B cell (primary cell): ENCODE measurements at regions not wholly inside any gene's neighbourhood (a gene's known extent, or its start where the extent isn't known, plus 50 kb on each side); places are given as distances from the start of the nearest gene placed in this dataset.

ENCODE experiments used
- ATAC-seq: fragments of 200-7000 bp; cut with Tn5 transposase; one replicate; pipeline ENCODE4 v1.10.0; 2021; ENCODE audit warnings: low read depth, mild to moderate bottlenecking, moderate number of reproducible peaks, moderate library complexity
- CTCF ChIA-PET: fragments of 350-600 bp; sonication (Branson Sonifier 250); formaldehyde crosslinking; loops from one replicate; lab custom pipeline; 2021; ENCODE audit warnings: antibody characterized with exemption, inconsistent platforms; lab: Charles Lee
- POLR2A ChIA-PET: fragments of 350-600 bp; sonication (Branson Sonifier 250); formaldehyde crosslinking; loops from one replicate; lab custom pipeline; 2021; ENCODE audit warnings: antibody characterized with exemption; lab: Charles Lee
- DNase-seq: peaks from one replicate; pipeline ENCODE4 v3.0.0; 2013
- H2AFZ ChIP-seq: 2 replicates; pipeline ENCODE4 v1.6.1; 2012; ENCODE audit warnings: mild to moderate bottlenecking, low read depth, low read length; ENCODE audit not compliant: insufficient read depth, poor library complexity, severe bottlenecking
- H3K27ac ChIP-seq, 2 donors: 1 replicate in 1 of 2; 2 replicates in 1 of 2; pipeline ENCODE4 v1.5.1; 2012 to 2013; ENCODE audit warnings: low read length in 2 of 2, mild to moderate bottlenecking in 2 of 2, moderate library complexity in 1 of 2
- H3K27me3 ChIP-seq, 4 experiments: fragments of 200-600 bp in 1 of 4; sonication (generic) in 1 of 4; replicated peaks in 1 of 4; 1 replicate in 2 of 4; 2 replicates in 2 of 4; pipeline versions ENCODE4 v1.6.1 to v1.7.0; 2013 to 2016; ENCODE audit warnings: low read length in 3 of 4, mild to moderate bottlenecking in 2 of 4, mixed read lengths in 1 of 4, moderate library complexity in 1 of 4; ENCODE audit not compliant: insufficient read depth in 4 of 4, control insufficient read depth in 3 of 4; ENCODE audit errors: control extremely low read depth in 1 of 4
- H3K36me3 ChIP-seq, 2 experiments: replicated peaks in 1 of 2; 1 replicate in 1 of 2; 2 replicates in 1 of 2; pipeline versions ENCODE4 v1.6.1 to v1.7.1; 2013; ENCODE audit warnings: low read length in 1 of 2; ENCODE audit not compliant: insufficient read depth in 2 of 2, control insufficient read depth in 1 of 2; ENCODE audit errors: control extremely low read depth in 1 of 2, extremely low read depth in 1 of 2
- H3K4me1 ChIP-seq, 2 donors: fragments of 200-600 bp in 1 of 2; sonication (generic) in 1 of 2; 1 replicate in 1 of 2; 2 replicates in 1 of 2; pipeline versions ENCODE4 v1.5.1 to v1.6.1; 2013 to 2017; ENCODE audit warnings: low read length in 2 of 2; ENCODE audit not compliant: control insufficient read depth in 2 of 2, insufficient read depth in 2 of 2
- H3K4me2 ChIP-seq: replicated peaks from 2 replicates; pipeline ENCODE3; 2012; ENCODE audit warnings: mild to moderate bottlenecking, low read depth, low read length; ENCODE audit not compliant: poor library complexity, severe bottlenecking
- H3K4me3 ChIP-seq, 5 experiments: fragments of 200-600 bp in 1 of 5; sonication (generic) in 1 of 5; 1 replicate in 3 of 5; 2 replicates in 2 of 5; pipeline versions ENCODE4 v1.5.1 to v1.7.0; 2011 to 2016; ENCODE audit warnings: low read length in 4 of 5, mild to moderate bottlenecking in 4 of 5, low read depth in 2 of 5, control low read depth in 1 of 5, moderate library complexity in 1 of 5; ENCODE audit not compliant: insufficient read depth in 1 of 5; ENCODE audit errors: control extremely low read depth in 1 of 5, extremely low read depth in 1 of 5
- H3K79me2 ChIP-seq: fragments of 200-600 bp; sonication (generic); one replicate; pipeline ENCODE4 v1.6.0; 2016; ENCODE audit warnings: low read length; ENCODE audit not compliant: control insufficient read depth, insufficient read depth
- H3K9ac ChIP-seq: fragments of 200-600 bp; sonication (generic); 2 replicates; pipeline ENCODE4 v1.6.1; 2017; ENCODE audit warnings: mild to moderate bottlenecking, low read length, moderate library complexity
- H3K9me3 ChIP-seq, 3 donors: one replicate each; pipeline versions ENCODE4 v1.6.1 to v1.7.1; 2013; ENCODE audit warnings: low read length in 2 of 3; ENCODE audit not compliant: control insufficient read depth in 2 of 3, insufficient read depth in 1 of 3; ENCODE audit errors: control extremely low read depth in 1 of 3
- H4K20me1 ChIP-seq: 2 replicates; pipeline ENCODE4 v1.6.0; 2012; ENCODE audit warnings: mild to moderate bottlenecking, low read length; ENCODE audit not compliant: insufficient read depth, control insufficient read depth, poor library complexity, severe bottlenecking
- H3K27ac Mint-ChIP-seq: one replicate; pipeline ENCODE4 v1.8.0; 2021; ENCODE audit warnings: mixed read lengths
- H3K27me3 Mint-ChIP-seq: one replicate; pipeline ENCODE4 v1.8.0; 2021; ENCODE audit warnings: mixed read lengths
- H3K4me1 Mint-ChIP-seq: one replicate; pipeline ENCODE4 v1.8.0; 2021; ENCODE audit warnings: mixed read lengths
- H3K4me3 Mint-ChIP-seq: one replicate; pipeline ENCODE4 v1.8.0; 2021; ENCODE audit warnings: mixed read lengths
- H3K9me3 Mint-ChIP-seq: one replicate; pipeline ENCODE4 v1.8.0; 2022; ENCODE audit warnings: mixed read lengths; ENCODE audit not compliant: insufficient read depth
- CTCF ChIP-seq: fragments of 200-600 bp; IDR thresholded peaks from one replicate; pipeline ENCODE4 v1.8.0; 2022; ENCODE audit warnings: antibody characterized with exemption, mild to moderate bottlenecking
- EZH2 ChIP-seq: IDR thresholded peaks from 2 replicates; pipeline ENCODE4 v1.6.1; 2012; ENCODE audit warnings: borderline replicate concordance, low read depth, mild to moderate bottlenecking, moderate library complexity, low read length; ENCODE audit not compliant: insufficient read depth, poor library complexity, severe bottlenecking
- WGBS: methylation state at CpG from one replicate; pipeline ENCODE4 v1.1.5; 2013; ENCODE audit warnings: missing lambda C conversion rate; ENCODE audit not compliant: insufficient coverage; 5-methylcytosine and 5-hydroxymethylcytosine counted together
- intact Hi-C: fragments of 100-400 bp; cut with micrococcal nuclease; formaldehyde crosslinking; loops from one replicate; pipeline ENCODE4 v1.10.0; 2022

GRCh38 chr2:182631299-182631698 lies 84.8 kb upstream of the DNAJC10 start:
- DNase-seq = no peak
- no peaks in the 10 kb centered on the region for H3K4me1 ChIP-seq
- H3K4me2 ChIP-seq = no peak overlapping the region
- WGBS = 100% methylated on average over 1 of the region's 3 CpGs
- H3K9me3 ChIP-seq = no peaks in the 10 kb centered on the region
- no peak overlapping the region for H2AFZ ChIP-seq
- no peaks in the 10 kb centered on the region for H4K20me1 ChIP-seq
- no peak for ATAC-seq
- no peak overlapping the region for H3K9ac ChIP-seq
- H3K27ac Mint-ChIP-seq = no peak overlapping the region
- H3K4me1 Mint-ChIP-seq = no peaks in the 10 kb centered on the region
- H3K27me3 Mint-ChIP-seq = peaks cover 18% of the 10 kb centered on the region
- CTCF ChIA-PET = no interaction called here
- H3K36me3 ChIP-seq = no peaks in the 10 kb centered on the region
- no peak overlapping the region for H3K4me3 ChIP-seq
- H3K79me2 ChIP-seq = no peaks in the 10 kb centered on the region
- POLR2A ChIA-PET = no interaction called here
- no peak overlapping the region for H3K27ac ChIP-seq
- H3K9me3 Mint-ChIP-seq = no peaks in the 10 kb centered on the region
- TF ChIP-seq EZH2 = no peak
- TF ChIP-seq CTCF = no peak
- peaks cover 0 to 4% (median 0%) of the 10 kb centered on the region in 4 experiments for H3K27me3 ChIP-seq
- no peak overlapping the region for H3K4me3 Mint-ChIP-seq
- intact Hi-C loops = no loop called here

GRCh38 chr2:182634386-182634785 lies 81.7 kb upstream of the DNAJC10 start:
- Histone ChIP-seq H3K4me3 (no peak overlapping the region), H3K27ac (no peak overlapping the region), H3K36me3 (no peaks in the 10 kb centered on the region), H3K4me2 (no peak overlapping the region), H2AFZ (no peak overlapping the region), H3K9ac (no peak overlapping the region), H4K20me1 (no peaks in the 10 kb centered on the region), H3K27me3 (no peaks in the 10 kb centered on the region), H3K79me2 (no peaks in the 10 kb centered on the region), H3K9me3 (no peaks in the 10 kb centered on the region), H3K4me1 (no peaks in the 10 kb centered on the region)
- Mint-ChIP-seq H3K27me3 (peaks cover 21% of the 10 kb centered on the region), H3K27ac (no peak overlapping the region), H3K4me1 (no peaks in the 10 kb centered on the region), H3K4me3 (no peak overlapping the region), H3K9me3 (no peaks in the 10 kb centered on the region)
- intact Hi-C loops = no loop called here
- CTCF ChIA-PET = no interaction called here
- POLR2A ChIA-PET = no interaction called here
- ATAC-seq (no peak), DNase-seq (no peak)
- TF ChIP-seq EZH2 (no peak), CTCF (no peak)
- WGBS = no CpG with 5 or more reads among the region's 3 CpGs
